ENCODE measurements at regions not wholly inside any gene's neighbourhood (a gene's known extent, or its start where the extent isn't known, plus 50 kb on each side); places are given as distances from the start of the nearest gene placed in this dataset.

DNA sequence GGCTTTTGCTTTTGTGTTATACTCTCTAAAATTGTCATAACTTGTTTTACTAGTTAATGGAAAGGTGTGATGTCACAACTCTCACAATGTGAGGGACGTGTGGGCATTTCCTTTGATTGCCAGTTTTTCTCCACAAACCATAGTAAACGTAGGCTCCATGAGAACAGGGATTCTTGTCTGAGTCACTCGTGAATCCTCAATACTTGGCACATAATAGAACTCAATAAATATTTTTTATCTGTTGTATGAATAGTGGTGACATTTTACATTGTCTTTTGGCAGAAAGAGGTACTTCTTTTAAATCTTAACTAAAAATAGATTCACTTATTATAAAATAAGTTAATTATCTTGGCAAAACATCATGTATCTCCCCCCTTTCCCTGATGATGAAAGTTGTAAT lies 69.0 kb upstream of the CNKSR3 start:
- no peak for DNase-seq
- H3F3A ChIP-seq (ENCODE audit: insufficient read depth, low read depth): no peaks in the 10 kb centered on the region
- H3K27ac ChIP-seq: no peak overlapping the region
- H2AFZ ChIP-seq: no peak overlapping the region
- no peak for TF ChIP-seq EZH2 (IDR thresholded peaks at IDR 0.05; ENCODE audit: low read depth)
- TF ChIP-seq, protein P1, sequence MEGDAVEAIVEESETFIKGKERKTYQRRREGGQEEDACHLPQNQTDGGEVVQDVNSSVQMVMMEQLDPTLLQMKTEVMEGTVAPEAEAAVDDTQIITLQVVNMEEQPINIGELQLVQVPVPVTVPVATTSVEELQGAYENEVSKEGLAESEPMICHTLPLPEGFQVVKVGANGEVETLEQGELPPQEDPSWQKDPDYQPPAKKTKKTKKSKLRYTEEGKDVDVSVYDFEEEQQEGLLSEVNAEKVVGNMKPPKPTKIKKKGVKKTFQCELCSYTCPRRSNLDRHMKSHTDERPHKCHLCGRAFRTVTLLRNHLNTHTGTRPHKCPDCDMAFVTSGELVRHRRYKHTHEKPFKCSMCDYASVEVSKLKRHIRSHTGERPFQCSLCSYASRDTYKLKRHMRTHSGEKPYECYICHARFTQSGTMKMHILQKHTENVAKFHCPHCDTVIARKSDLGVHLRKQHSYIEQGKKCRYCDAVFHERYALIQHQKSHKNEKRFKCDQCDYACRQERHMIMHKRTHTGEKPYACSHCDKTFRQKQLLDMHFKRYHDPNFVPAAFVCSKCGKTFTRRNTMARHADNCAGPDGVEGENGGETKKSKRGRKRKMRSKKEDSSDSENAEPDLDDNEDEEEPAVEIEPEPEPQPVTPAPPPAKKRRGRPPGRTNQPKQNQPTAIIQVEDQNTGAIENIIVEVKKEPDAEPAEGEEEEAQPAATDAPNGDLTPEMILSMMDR (conservative IDR thresholded peaks at IDR 0.05): no peak
- no TSS peak for BruUV-seq (replicated peaks)
- H3K9me2 ChIP-seq (ENCODE audit: insufficient read depth): no peaks in the 10 kb centered on the region
- POLR2A ChIA-PET (ENCODE audit: unreplicated experiment): no interaction called here
- H3K79me2 ChIP-seq (ENCODE audit: low read depth): no peaks in the 10 kb centered on the region
- no peak overlapping the region for H3K4me3 ChIP-seq
- CTCF ChIA-PET: no interaction called here
- intact Hi-C loops (cut with micrococcal nuclease; ENCODE audit: unreplicated experiment): no loop called here
- no peaks in the 10 kb centered on the region for H3K9me3 ChIP-seq (ENCODE audit: insufficient read depth, low read depth)
- H3K4me2 ChIP-seq: no peak overlapping the region
- no peaks in the 10 kb centered on the region for H3K4me1 ChIP-seq (replicated peaks; ENCODE audit: insufficient read depth)
- H3K27me3 ChIP-seq (ENCODE audit: insufficient read depth, low read depth): no peaks in the 10 kb centered on the region
- H4K20me1 ChIP-seq (ENCODE audit: insufficient read depth): no peaks in the 10 kb centered on the region
- no peaks in the 10 kb centered on the region for H3K36me3 ChIP-seq (ENCODE audit: low read depth)

DNA sequence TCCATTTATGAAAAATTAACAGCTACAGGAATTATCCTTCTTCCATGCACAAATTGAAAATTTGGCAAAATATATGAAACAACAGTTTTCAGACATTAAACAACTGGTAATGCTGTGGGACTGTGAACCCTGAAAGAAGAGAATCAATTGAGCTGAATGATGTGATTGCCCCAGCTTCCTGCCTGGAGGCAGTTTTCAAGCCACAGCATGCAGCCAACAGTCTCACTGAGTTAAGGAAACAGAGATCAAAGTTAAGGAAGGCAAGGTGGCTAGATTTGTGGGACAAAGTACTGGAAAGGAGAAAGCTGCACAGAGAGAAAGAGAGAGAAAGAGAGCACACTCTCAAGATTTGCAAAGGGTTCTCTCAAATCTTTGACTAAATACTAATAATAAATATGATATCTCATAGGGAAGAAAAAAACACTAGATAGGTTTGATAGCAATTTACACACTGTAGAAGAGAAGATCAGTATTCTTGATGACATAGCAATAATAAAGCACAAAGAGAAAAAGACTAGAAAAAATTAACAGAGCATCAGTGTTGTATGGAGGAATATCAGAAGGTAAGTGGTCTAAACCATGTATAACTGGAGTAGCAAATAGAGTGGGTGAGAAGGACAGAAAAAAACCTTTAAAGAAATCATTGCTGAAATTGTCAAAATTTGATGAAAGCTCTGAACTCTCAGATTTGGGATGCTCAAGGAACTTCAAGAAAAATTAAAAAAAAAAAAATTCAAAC lies 70.1 kb upstream of the CNKSR3 start:
- no peak for DNase-seq
- H3K9me3 ChIP-seq (ENCODE audit: insufficient read depth, low read depth): no peaks in the 10 kb centered on the region
- H3K4me3 ChIP-seq: no peak overlapping the region
- no peaks in the 10 kb centered on the region for H3K79me2 ChIP-seq (ENCODE audit: low read depth)
- no peaks in the 10 kb centered on the region for H3K36me3 ChIP-seq (ENCODE audit: low read depth)
- H3K27me3 ChIP-seq (ENCODE audit: insufficient read depth, low read depth): no peaks in the 10 kb centered on the region
- ChIA-PET POLR2A (ENCODE audit: unreplicated experiment) (no interaction called here), CTCF (no interaction called here)
- no TSS peak for BruUV-seq (replicated peaks)
- H3K4me2 ChIP-seq: no peak overlapping the region
- no peak overlapping the region for H2AFZ ChIP-seq
- TF ChIP-seq EZH2 (IDR thresholded peaks at IDR 0.05; ENCODE audit: low read depth): no peak
- TF ChIP-seq, protein P1 (conservative IDR thresholded peaks at IDR 0.05): no peak
- H3K9me2 ChIP-seq (ENCODE audit: insufficient read depth): no peaks in the 10 kb centered on the region
- H3K4me1 ChIP-seq (replicated peaks; ENCODE audit: insufficient read depth): no peaks in the 10 kb centered on the region
- no peaks in the 10 kb centered on the region for H4K20me1 ChIP-seq (ENCODE audit: insufficient read depth)
- no peak overlapping the region for H3K27ac ChIP-seq
- intact Hi-C loops (cut with micrococcal nuclease; ENCODE audit: unreplicated experiment): no loop called here
- H3F3A ChIP-seq (ENCODE audit: insufficient read depth, low read depth): no peaks in the 10 kb centered on the region

GRCh38 chr6:154582696-154583095 lies 72.2 kb upstream of the CNKSR3 start:
- Histone ChIP-seq H3K4me1 (replicated peaks; ENCODE audit: insufficient read depth) (no peaks in the 10 kb centered on the region), H3F3A (ENCODE audit: insufficient read depth, low read depth) (no peaks in the 10 kb centered on the region), H3K27me3 (ENCODE audit: insufficient read depth, low read depth) (no peaks in the 10 kb centered on the region), H3K4me2 (no peak overlapping the region), H4K20me1 (ENCODE audit: insufficient read depth) (no peaks in the 10 kb centered on the region), H3K27ac (no peak overlapping the region), H3K4me3 (no peak overlapping the region), H3K36me3 (ENCODE audit: low read depth) (no peaks in the 10 kb centered on the region), H3K79me2 (ENCODE audit: low read depth) (no peaks in the 10 kb centered on the region), H3K9me2 (ENCODE audit: insufficient read depth) (no peaks in the 10 kb centered on the region), H2AFZ (no peak overlapping the region), H3K9me3 (ENCODE audit: insufficient read depth, low read depth) (no peaks in the 10 kb centered on the region)
- CTCF ChIA-PET: no interaction called here
- DNase-seq: no peak
- intact Hi-C loops (cut with micrococcal nuclease; ENCODE audit: unreplicated experiment): no loop called here
- TF ChIP-seq, protein P1 (conservative IDR thresholded peaks at IDR 0.05): no peak
- TF ChIP-seq EZH2 (IDR thresholded peaks at IDR 0.05; ENCODE audit: low read depth): no peak
- POLR2A ChIA-PET (ENCODE audit: unreplicated experiment): no interaction called here
- BruUV-seq (replicated peaks): no TSS peak
